ENCODE measurements at regions not wholly inside any gene's neighbourhood (a gene's known extent, or its start where the extent isn't known, plus 50 kb on each side); places are given as distances from the start of the nearest gene placed in this dataset.
A peak's percentile ranks its signal among the peaks of the same experiment; 100 is the strongest.

GRCh38 chr3:167895178-167895577, 159.7 kb downstream of the SERPINI1 start:
- DNase-seq (ENCODE audit: low read depth), result no peak

GRCh38 chr3:167892205-167892604, 156.7 kb downstream of the SERPINI1 start:
- no peak for DNase-seq (ENCODE audit: low read depth)

- no peak for DNase-seq (ENCODE audit: low read depth)
These were observed 151.6 kb downstream of the SERPINI1 start for GRCh38 chr3:167887096-167887495.

GRCh38 chr3:167886690-167887089, 151.2 kb downstream of the SERPINI1 start:
- no peak for DNase-seq (ENCODE audit: low read depth)

GRCh38 chr3:167885277-167885676, 149.8 kb downstream of the SERPINI1 start:
- DNase-seq (ENCODE audit: low read depth), result no peak

GRCh38 chr3:167884481-167884880, 149.0 kb downstream of the SERPINI1 start:
- no peak for DNase-seq (ENCODE audit: low read depth)

- no peak for DNase-seq (ENCODE audit: low read depth)
These were observed 147.9 kb downstream of the SERPINI1 start for GRCh38 chr3:167883452-167883851.

- peak; percentile 8 for DNase-seq (ENCODE audit: low read depth)
These were observed 146.6 kb downstream of the SERPINI1 start for GRCh38 chr3:167882057-167882667.

GRCh38 chr3:167880183-167880582, 144.7 kb downstream of the SERPINI1 start:
- DNase-seq (ENCODE audit: low read depth), result no peak

GRCh38 chr3:167876620-167877281, 141.2 kb downstream of the SERPINI1 start:
- peak; percentile 32 for DNase-seq (ENCODE audit: low read depth)

Data from non-pigmented ciliary epithelial cell (primary cell).